Pulmonary artery endothelial cell (primary cell): ENCODE measurements at regions not wholly inside any gene's neighbourhood (a gene's known extent, or its start where the extent isn't known, plus 50 kb on each side); places are given as distances from the start of the nearest gene placed in this dataset.
"Not testable (repeated sequence)": the region's sequence is repeated elsewhere in the genome, so short reads cannot be mapped to it uniquely, and the experiment has no call there.

Source experiments
- DNase-seq: peaks from one replicate; pipeline ENCODE4 v3.0.0-alpha.2; 2011; ENCODE audit warnings: low read depth, low spot score

GRCh38 chr6:67431076-67431475 lies 1204.0 kb upstream of the ADGRB3 start:
- DNase-seq, result peak; percentile 7

GRCh38 chr6:67426686-67427085 lies 1208.4 kb upstream of the ADGRB3 start:
- not testable (repeated sequence) for DNase-seq

- DNase-seq, result no peak
Measured at GRCh38 chr6:67412035-67412434, 1223.0 kb upstream of the ADGRB3 start.

- DNase-seq, result peak; percentile 0
Measured at GRCh38 chr6:67411036-67411435, 1224.0 kb upstream of the ADGRB3 start.

DNA sequence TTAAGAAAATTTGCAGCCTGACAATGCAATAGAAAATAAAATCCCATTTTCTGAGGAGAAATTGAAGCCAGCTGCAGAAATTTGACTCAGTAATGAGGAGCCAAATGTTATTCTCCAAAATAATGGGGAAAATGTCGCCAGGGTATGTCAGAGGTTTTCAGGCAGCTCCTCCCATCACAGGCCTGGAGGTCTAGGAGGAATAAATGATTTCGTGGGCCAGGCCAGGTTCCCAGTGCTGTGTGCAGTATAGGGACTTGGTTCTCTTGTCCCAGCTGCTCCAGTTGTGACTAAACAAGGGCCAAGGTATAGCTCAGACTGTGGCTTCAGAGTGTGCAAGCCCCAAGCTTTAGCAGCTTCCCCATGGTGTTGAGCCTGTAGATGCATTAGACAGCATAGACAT lies 1240.8 kb upstream of the ADGRB3 start:
- DNase-seq, result no peak

DNA sequence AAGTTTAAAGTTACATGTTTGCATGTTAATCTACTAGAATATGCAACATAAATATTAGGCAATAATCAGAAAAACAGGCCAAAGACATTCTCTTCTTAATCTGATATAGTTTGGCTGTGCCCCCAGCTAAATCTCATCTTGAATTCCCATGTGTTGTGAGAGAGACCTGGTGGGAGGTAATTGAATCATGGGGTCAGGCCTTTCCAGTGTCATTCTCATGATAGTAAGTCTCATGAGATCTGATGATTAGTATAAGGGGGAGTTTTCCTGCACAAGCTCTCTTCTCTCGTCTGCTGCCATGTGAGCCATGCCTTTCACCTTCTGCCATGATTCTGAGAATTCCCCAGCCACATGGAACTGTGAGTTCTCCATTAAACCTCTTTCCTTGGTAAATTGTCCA lies 1241.7 kb upstream of the ADGRB3 start:
- DNase-seq, result no peak

- DNase-seq, result no peak
Measured at GRCh38 chr6:67391955-67392354, 1243.1 kb upstream of the ADGRB3 start.

DNA sequence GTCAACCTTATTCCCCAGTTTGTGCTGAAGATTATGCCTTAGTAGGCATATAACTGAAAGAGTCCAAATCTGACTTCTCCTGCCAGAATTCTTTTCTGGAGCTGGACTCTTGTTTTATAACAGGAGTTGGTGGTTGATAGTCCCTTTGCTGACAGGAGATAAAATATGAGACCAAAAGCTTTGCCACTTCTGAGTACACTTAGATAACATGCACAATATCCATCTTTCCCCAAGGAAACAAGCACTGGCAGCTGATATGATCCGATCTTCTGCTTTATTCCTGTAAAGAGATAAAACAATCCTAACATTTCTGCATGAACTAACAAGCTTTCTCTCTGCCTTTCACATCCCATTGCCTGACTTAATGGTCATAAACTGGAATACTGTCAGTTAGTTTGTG lies 1265.4 kb upstream of the ADGRB3 start:
- DNase-seq, result no peak

DNA sequence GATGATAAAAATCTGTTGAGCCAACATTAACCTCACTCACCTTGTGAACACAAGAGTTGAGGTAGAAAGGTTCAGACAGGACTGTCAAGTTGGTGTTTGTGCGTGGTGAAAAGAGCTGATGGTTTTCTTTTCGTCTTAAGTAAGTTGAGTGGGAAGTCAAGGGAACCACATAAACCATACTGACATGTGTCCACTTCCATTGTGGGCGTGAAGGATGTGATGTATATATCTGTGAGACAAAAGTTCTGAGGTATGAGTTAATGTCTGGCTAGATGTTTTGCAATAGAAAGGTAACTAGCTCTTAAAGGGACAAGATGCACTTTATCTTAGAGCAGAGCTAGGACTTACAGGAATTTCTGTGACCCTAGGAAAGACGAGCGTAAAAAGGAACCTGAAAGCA lies 1272.1 kb upstream of the ADGRB3 start:
- no peak for DNase-seq

GRCh38 chr6:67361264-67361663 lies 1273.8 kb upstream of the ADGRB3 start:
- DNase-seq, result no peak

DNA sequence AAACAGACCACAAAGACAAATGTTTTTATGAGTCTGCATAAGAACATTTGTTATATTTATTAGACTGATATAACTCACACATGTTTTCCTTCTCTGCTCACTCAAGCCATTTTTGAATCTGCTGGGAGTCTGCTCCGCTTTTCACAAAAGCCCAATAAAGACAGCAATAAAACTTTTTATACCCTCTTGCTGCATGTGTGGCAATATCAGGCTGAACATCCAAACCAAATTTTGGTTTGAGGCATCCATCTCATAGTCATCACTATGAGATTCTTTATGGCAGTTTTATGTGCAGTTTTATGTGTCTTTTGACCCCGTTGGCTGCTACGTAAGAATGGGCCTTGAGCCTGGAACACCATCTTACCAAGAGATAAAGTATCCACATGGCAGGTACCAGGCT lies 1276.8 kb upstream of the ADGRB3 start:
- no peak for DNase-seq

- DNase-seq, result no peak
Measured at GRCh38 chr6:67353861-67354260, 1281.2 kb upstream of the ADGRB3 start.

DNA sequence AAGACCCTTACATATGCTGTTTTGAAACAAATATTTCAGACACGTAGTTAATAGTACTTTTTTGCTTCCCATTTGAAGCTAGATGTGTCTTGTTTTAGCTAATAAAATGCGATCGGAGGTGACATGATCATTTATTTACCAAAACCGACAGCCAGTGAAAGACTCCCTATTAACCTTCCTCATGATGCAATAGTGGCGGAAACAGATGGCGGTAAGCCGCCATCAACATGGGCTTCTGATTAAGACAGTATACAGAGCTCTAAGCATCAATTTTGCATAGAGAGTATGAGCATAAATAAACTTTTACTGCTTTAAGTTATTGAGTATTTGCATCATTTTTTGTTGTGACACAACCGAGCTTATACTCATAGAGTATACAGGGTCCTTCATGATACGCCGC lies 1282.4 kb upstream of the ADGRB3 start:
- no peak for DNase-seq

GRCh38 chr6:67350729-67351128 lies 1284.4 kb upstream of the ADGRB3 start:
- no peak for DNase-seq

- DNase-seq, result no peak
Measured at GRCh38 chr6:67345946-67346345, 1289.1 kb upstream of the ADGRB3 start.

DNA sequence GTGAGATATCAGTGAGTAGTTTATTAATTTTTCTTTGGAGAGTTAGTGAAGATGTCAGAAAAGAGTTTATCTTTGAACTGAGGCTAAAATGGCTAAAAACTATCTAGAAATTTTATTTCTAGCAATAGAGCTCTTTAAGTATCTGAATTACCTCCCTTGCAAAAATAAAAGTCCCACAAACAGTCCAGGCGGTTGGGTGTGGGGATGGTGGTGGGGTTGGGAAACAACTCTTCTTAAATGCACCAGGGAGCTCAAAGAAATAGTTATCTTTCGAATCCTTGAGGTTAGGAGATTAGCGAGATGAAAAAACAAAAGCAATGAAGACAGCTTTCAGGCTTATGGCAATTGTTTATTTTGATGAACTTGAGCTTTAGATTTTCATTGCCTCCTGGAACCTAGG lies 1299.1 kb upstream of the ADGRB3 start:
- DNase-seq, result no peak

DNA sequence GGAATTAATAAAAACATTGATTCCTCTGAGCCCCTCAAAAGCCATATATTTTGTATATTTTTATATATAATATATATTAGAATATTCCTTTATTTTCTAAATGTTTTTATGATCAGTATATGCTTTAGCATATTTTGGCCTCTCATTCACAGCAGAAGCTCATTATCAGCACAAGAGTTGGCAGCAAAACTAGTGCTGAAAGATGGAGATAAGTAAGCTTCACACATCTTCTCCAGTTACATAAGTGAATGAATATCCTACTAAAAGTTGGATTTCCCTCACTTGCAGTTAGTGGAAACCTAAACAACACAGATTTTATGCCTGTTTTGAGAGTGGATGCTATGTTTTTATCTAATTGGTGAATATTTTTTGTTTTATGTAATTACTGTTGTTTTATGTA lies 1303.8 kb upstream of the ADGRB3 start:
- DNase-seq, result no peak

- no peak for DNase-seq
Measured at GRCh38 chr6:67328269-67328668, 1306.8 kb upstream of the ADGRB3 start.

DNA sequence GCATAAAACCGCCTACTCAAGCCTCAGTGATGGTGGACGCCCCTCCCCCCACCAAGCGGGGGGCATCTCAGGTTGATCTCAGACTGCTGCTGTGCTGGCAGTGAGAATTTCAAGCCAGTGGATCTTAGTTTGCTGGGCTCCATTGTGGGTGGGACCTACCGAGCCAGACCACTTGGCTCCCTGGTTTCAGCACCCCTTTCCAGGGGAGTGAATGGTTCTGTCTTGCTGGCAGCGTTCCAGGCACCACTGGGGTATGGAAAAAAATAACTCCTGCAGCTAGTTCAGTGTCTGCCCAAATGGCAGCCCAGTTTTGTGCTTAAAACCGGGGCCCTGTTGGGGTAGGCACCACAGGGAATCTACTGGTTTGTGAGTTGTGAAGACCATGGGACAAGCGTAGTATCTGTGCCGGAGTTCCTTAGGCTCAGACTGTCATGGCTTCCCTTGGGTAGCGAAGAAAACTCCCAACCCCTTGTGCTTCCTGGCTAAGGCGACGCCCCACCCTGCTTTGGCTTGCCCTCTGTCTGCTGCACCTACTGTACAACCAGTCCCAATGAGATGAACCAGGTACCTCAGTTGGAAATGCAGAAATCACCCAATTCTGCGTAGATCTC lies 1334.5 kb upstream of the ADGRB3 start:
- DNase-seq, result no peak

DNA sequence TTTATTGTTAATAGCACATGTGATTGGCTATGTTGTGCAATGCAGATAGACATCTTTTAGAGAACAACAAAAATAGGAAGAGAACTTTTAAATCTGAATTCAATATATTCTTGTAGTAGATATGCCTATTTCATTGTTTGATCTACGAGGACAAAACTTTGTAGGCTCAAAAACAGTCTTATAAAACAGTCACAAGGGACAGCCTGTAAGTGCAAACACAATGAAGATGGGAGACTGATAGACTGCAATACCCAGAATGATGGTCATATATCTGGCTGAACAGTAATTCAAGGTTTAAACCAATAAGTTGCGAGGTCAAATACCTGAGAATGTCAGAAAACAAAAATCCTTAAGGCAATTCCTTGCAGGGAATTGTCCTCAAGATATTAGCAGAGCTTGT lies 1342.9 kb upstream of the ADGRB3 start:
- no peak for DNase-seq

DNA sequence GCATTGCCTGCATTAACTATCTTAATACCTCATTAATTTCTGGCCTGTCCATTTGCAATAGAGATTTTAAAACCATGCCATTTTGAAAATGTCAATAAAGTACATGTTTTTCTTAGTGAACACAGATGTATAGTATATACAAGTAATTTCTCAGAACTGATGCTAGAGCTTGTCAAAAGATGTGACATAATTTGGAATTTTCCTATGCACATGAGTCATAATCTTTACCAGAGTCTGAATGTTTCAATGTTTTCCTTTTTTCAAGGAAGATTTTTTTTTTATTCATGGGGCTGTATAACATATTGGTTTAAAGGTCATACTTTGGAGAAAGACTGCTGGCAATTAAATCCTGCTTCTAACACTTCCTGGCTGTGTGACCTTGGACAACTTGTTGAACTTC lies 1347.5 kb upstream of the ADGRB3 start:
- DNase-seq, result no peak

DNA sequence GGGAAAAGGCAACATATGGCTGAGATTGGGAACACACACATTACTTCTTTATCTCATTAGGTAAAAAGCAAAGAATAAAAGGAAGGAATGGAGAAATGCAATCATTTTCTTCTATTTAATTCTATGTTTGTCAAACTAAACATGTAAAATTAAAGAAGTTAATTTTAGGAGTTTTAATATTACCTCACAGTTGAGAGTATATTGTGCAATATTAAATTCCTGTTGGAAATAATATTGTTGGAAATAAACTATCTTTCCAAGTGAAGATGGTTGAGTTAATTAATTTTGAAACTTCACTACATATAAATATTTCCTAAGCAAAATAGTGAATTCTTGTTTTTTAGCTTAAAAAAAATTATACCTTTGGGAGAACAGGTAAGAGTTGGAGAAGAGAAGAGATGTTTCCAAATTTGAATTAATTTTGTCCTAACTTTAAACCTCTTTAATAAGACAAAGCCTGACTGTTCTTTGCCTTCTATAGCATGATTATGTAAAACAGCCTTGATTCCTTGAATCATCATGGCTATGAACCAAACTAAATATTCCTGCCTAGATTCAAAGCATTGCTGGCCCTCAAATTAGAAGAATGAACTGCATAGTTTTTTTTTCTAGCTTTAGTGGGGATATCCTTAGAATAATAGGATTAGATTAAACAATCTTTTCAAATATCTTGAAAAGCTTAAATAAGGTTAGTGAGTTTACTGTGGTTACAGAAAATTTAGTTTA lies 1349.1 kb upstream of the ADGRB3 start:
- DNase-seq, result no peak

GRCh38 chr6:67277312-67277711 lies 1357.8 kb upstream of the ADGRB3 start:
- DNase-seq, result no peak
